Hematopoietic multipotent progenitor cell treated with erythropoietin and hydrocortisone succinate and interleukin-3 and kit ligand, for 15 days (in vitro differentiated cells): ENCODE measurements at regions not wholly inside any gene's neighbourhood (a gene's known extent, or its start where the extent isn't known, plus 50 kb on each side); places are given as distances from the start of the nearest gene placed in this dataset.
"Not testable (repeated sequence)": the region's sequence is repeated elsewhere in the genome, so short reads cannot be mapped to it uniquely, and the experiment has no call there.

Experiments
- DNase-seq: peaks from one replicate; pipeline ENCODE4 v3.0.0-alpha.2; 2015; ENCODE audit warnings: low spot score

GRCh38 chr1:21385022-21385421 is 54.9 kb upstream of the NBPF3 start:
- no peak for DNase-seq

DNA sequence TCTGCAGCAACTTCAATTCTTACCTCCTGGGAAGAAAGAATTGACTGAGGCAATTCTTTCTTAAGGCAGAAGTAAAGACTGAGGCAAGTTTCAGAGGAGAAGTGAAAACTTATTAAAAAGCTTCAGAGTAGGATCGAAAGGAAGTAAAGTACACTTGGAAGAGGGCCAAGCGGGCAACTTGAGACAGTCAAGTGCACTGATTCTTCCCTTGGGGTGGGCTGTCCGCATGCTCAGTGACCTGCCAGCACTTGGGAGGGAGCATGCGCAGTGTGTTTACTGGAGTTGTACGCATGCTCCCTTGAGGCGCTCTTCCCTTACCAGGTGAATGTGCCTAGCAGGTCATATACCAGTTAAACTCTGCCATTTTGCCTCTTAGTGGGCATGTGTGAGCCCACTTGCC is 55.3 kb upstream of the NBPF3 start:
- DNase-seq = no peak

DNA sequence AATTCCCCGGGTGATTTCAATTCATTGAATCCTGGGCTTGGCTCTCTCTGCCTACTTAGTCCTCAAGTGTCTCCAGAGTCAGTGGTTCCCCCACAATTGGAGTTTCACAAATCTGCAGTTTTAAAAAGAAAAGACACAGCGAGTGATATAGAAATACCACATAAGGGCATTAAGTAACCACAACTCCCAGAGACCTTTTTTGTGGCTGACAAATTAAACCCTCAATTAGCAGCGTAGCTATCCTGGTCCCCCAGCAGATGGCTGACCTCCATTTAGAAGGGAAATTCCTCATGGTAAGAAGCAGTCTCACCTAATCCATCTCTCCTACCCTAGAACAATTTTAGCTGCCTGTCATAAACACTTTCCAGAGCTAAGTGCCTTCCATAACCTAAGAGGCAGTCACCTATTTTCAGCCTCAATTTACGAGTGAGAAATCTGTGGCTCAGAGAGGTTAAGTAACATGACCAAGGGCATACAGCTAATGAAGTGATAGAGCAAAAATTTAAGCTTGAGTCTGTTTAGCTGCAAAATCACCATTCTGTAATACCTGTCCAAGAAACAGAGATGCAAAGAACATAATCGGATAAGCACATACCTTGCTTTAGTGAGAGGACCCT is 56.0 kb upstream of the NBPF3 start:
- no peak for DNase-seq

- no peak for DNase-seq
Observed at GRCh38 chr1:21381354-21381753, 58.6 kb upstream of the NBPF3 start.

GRCh38 chr1:21380147-21380546 is 59.8 kb upstream of the NBPF3 start:
- DNase-seq = not testable (repeated sequence)

DNA sequence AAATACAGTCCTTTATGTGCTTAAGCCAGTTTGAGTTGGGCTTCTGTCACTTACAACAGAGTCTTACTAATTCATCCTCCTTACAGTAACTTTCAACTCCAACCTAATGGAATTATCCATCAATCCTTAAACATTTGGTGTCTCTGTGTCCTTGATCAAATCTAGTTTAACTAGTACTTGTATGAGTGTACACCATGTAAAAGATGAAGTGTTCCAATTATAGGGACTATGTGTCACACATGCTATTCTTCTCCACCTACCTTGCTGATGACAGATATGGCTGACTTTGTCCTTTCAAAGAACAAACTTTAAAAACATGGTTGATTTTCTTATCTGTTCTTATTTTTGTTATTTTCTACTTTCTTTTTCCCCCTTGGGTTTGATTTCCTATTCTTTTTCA is 60.4 kb upstream of the NBPF3 start:
- no peak for DNase-seq

DNA sequence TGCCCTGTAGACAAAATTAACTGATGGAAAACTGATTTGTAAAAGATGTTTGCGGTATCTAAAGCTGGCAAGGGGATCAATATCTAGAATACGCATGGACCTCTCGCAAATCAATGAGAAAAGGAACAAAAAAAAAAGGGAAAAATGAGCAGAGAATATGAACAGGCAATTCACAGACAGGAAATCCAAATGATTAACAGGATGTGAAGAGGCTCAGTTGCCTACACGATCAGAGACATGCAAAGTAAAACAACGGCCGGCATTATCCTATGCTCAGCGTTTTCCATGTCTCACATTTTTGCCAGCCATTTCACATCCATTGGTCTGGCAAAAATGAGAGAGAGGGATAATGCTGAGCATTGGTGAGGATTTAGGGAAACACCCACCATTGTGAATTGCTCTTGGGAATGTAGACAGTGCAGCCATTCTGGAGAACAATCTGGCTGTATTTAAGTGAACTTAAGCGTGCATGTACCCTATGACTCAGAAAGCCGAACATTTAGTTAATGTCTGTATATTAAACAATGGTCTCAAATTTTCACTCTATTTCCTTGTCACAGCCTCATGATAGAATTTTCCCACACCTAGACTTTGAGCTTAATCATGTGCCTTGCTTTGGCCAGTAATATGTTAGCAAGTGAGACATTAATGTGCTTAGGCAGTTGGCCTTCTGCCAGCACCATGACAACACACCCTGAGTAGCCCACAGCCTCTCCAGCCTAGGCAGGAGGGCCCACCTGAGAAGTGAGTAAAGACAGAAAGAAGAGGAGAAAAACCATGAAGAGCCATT is 61.0 kb upstream of the NBPF3 start:
- no peak for DNase-seq

GRCh38 chr1:21372383-21372782 is 67.6 kb upstream of the NBPF3 start:
- DNase-seq = no peak

DNA sequence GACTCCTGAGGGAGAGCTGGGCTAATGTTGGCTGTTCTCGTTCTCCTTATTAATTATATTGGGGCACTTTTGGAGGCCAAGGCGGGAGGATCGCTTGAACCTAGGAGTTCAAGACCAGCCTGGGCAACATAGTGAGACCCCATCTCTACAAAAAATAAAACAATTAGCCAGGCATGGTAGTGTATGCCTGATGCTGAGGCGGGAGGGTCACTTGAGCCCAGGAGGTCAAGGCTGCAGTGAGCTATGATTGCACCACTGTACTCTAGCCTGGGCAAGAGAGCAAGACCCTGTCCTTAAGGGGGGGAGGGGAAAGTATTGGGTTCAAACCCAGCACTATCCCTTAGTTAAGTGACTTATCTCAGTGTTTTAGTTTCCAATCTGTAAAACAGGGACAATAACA is 70.0 kb upstream of the NBPF3 start:
- no peak for DNase-seq

GRCh38 chr1:21368515-21369289 is 71.2 kb upstream of the NBPF3 start:
- peak; percentile 75 for DNase-seq

- DNase-seq = not testable (repeated sequence)
Observed at GRCh38 chr1:21367973-21368514, 71.9 kb upstream of the NBPF3 start.

GRCh38 chr1:21366288-21366687 is 73.6 kb upstream of the NBPF3 start:
- no peak for DNase-seq

- no peak for DNase-seq
Observed at GRCh38 chr1:21365036-21365435, 74.8 kb upstream of the ECE1 start.

DNA sequence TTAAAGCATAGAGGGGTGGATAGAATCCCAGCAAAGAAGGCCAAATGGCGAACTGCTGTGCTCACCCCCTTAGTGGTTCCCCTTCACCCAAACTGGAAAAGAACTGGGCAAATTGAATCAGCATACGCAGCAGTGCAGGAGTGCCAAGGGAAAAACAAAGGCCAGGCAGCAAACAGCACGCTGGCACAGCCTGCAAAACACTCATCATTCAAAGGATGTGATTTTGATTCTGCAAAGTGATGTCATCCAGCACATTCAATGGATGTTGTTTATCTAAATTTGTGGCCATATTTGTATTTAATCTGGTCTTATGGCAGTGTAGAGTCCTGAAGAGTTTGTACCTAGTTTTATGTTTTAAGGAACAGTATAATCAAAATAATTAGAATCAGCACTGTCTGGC is 71.8 kb upstream of the ECE1 start:
- no peak for DNase-seq

- DNase-seq = no peak
Observed at GRCh38 chr1:21361506-21361905, 71.2 kb upstream of the ECE1 start.

- no peak for DNase-seq
Observed at GRCh38 chr1:21357161-21357560, 66.9 kb upstream of the ECE1 start.

DNA sequence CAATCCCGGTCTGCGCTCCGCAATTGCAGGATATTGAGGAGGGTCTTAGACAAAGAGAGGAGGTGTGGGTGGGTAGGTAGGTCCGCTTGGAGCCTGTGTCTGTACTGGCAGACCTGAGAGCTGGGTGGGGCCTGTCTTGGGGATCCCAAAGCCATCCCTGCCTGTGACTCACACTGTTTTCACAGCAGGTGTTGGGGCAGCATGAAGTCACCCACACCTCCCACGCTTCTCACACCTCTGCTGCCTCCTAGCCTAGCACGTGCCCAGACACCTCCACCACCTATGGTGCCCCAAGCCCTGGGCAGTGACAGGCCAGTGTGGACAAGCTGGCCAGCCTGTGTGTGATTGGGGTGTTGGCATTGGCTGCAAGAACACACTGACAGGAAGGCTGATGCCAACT is 65.7 kb upstream of the ECE1 start:
- DNase-seq = no peak

DNA sequence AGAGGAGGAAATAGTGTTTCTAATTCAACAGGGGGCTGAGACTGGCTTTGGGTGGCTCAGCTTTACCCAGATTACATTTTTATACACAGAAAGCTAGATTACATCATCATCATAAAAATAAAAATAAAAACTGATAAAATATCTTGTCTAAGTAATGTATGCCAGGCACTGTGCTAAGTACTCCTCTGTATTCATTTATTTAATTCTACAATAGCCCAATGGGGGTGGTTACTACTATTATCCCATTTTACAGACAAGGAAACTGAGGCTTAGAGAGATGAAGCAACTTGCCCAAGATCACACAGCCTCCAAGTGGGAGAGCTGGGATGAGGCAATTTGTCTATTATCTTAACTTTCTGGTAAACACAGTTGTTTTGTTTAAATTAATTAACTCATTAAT is 62.3 kb upstream of the ECE1 start:
- DNase-seq = no peak

GRCh38 chr1:21351901-21352300 is 61.6 kb upstream of the ECE1 start:
- DNase-seq = no peak

DNA sequence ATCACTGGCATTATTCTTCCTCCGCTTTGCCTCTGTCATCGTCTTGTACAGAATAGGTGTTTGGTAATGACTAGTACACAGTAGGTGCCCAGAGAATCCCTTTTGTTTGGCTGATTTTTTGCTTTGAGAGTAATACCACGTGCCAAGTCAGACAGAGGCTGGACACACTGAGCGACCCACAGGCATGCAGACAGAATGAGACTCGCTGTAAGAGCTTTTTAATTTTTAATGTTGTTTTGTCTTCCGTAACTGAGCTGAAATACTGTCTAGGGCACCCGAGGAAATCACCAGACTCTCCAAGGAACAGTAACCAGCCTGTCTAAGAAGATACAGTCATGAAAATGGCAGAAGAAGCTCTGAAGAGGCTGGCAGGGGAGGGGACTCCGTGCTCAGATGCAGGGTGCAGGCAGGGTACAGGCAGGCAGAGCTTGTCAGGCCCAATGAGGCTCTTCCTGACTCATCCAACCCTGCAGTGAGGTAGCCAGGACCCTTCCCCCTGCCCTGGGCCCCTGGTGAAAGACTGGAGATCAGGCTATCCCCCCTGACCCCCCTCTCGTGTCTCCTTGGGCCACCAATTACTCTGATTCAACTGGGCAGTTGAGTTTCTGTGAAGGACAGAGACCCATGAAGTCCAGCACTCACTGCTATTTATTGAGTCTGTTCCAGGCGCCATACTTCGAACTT is 60.1 kb upstream of the ECE1 start:
- no peak for DNase-seq

- DNase-seq = no peak
Observed at GRCh38 chr1:21349693-21350092, 59.4 kb upstream of the ECE1 start.

GRCh38 chr1:21347072-21347581 is 56.9 kb upstream of the ECE1 start:
- DNase-seq = no peak
